H7 (cell line): ENCODE measurements at regions not wholly inside any gene's neighbourhood (a gene's known extent, or its start where the extent isn't known, plus 50 kb on each side); places are given as distances from the start of the nearest gene placed in this dataset.
A peak's percentile ranks its signal among the peaks of the same experiment; 100 is the strongest.

Source experiments
- DNase-seq: peaks from one replicate; pipeline ENCODE4 v3.0.0; 2012
- H3K27me3 ChIP-seq: 2 replicates; pipeline ENCODE4 v1.6.0; 2011; ENCODE audit warnings: mild to moderate bottlenecking, low read length; ENCODE audit not compliant: control insufficient read depth, insufficient read depth
- H3K36me3 ChIP-seq: replicated peaks from 2 replicates; pipeline ENCODE4 v1.5.1; 2011; ENCODE audit warnings: low read length; ENCODE audit not compliant: control insufficient read depth, insufficient read depth
- H3K4me3 ChIP-seq: 2 replicates; pipeline ENCODE4 v1.5.1; 2011; ENCODE audit warnings: low read depth, mild to moderate bottlenecking, control low read depth, low read length, moderate library complexity; ENCODE audit not compliant: insufficient read depth

- Histone ChIP-seq H3K4me3 (no peak overlapping the region), H3K36me3 (no peaks in the 10 kb centered on the region), H3K27me3 (no peaks in the 10 kb centered on the region)
- DNase-seq: no peak
Observed at GRCh38 chr7:84820481-84820880, 366.4 kb downstream of the SEMA3D start.

DNA sequence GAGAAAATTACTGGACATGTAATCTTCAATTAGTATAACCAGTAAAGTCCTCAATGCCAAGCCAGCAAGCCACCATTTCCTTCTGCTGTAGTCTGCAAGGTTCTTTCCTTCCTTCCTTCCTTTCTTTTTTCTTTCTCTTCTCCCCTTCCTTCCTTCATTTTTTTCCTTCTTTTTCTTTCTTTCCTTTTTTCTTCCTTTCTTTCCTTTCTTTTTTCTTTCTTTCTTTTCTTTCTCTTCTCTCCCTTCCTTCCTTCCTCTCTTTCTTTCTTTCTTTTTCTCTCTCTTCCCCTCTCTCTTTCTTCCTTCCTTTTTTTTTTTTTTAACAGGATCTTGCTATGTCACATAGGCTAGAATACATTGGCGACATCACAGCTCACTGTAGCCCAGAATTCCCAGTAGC, 369.8 kb downstream of the SEMA3D start:
- no peak for DNase-seq
- Histone ChIP-seq H3K36me3 (no peaks in the 10 kb centered on the region), H3K4me3 (no peak overlapping the region), H3K27me3 (no peaks in the 10 kb centered on the region)

DNA sequence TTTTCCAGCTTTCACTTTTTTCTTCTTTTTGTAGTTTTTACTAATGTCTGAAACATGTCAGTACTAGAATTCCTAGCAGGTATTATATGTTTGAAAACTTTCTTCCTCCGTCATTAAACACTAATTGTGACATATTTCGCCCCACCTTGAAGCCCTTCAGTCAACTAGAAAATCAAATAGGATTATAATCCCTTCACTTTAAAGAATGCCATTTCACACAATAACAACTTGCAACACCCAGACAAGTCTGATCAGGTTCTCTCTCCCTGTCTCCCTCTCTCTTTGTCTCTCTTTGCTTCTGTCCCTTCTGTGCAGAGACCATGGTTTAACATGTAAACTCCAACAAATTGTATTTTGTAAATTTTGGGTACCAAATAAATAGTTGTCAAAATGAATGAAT, 373.5 kb downstream of the SEMA3D start:
- DNase-seq: no peak
- Histone ChIP-seq H3K4me3 (no peak overlapping the region), H3K36me3 (no peaks in the 10 kb centered on the region), H3K27me3 (no peaks in the 10 kb centered on the region)

DNA sequence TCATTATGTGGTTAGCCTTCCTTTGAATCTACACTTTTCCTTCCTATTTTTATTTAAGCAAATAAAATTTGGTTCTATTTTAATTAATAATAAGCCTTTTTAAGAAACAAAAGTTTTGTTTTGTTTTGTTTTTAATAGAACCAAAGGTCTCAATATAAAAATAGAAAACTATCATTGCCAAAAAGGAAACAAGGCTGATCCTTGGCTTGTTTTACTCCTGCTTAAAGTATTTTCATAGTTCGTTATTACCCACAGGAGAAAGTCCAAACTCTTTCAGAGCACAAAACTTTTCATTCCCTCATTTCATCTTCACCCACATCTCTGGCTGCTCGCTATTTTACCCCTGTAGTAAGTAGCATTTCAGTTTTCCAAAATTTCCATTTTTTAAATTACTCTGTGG, 374.8 kb downstream of the SEMA3D start:
- Histone ChIP-seq H3K36me3 (no peaks in the 10 kb centered on the region), H3K27me3 (no peaks in the 10 kb centered on the region), H3K4me3 (no peak overlapping the region)
- no peak for DNase-seq

- H3K27me3 ChIP-seq: no peaks in the 10 kb centered on the region
- no peaks in the 10 kb centered on the region for H3K36me3 ChIP-seq
- no peak for DNase-seq
- no peak overlapping the region for H3K4me3 ChIP-seq
Observed at GRCh38 chr7:84811362-84811761, 375.5 kb downstream of the SEMA3D start.

- Histone ChIP-seq H3K36me3 (no peaks in the 10 kb centered on the region), H3K27me3 (no peaks in the 10 kb centered on the region), H3K4me3 (no peak overlapping the region)
- no peak for DNase-seq
Observed at GRCh38 chr7:84809877-84810276, 377.0 kb downstream of the SEMA3D start.

DNA sequence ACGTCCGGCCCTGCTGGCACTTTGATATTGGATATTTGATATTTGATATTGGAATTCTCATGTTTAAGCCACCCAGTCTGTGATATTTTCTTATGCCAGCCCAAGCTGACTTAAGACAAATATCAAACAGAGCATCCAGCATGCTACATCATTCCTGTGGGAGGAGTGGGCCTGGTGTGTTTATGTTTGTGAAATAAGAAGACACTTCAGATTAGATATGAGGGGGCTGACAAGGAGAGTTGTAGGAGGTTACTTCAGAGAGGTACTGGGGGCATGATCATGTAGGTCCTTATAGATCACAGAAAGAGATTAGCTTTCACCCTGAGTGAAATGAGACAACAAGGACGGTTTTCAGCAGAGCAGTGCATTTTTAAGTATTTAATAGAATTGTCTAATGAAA, 382.9 kb downstream of the SEMA3D start:
- no peaks in the 10 kb centered on the region for H3K27me3 ChIP-seq
- no peak for DNase-seq
- H3K36me3 ChIP-seq: no peaks in the 10 kb centered on the region
- H3K4me3 ChIP-seq: no peak overlapping the region

- H3K36me3 ChIP-seq: no peaks in the 10 kb centered on the region
- DNase-seq: no peak
- no peaks in the 10 kb centered on the region for H3K27me3 ChIP-seq
- H3K4me3 ChIP-seq: no peak overlapping the region
Observed at GRCh38 chr7:84801396-84801795, 385.5 kb downstream of the SEMA3D start.

- H3K4me3 ChIP-seq: no peak overlapping the region
- H3K36me3 ChIP-seq: no peaks in the 10 kb centered on the region
- no peak for DNase-seq
- H3K27me3 ChIP-seq: no peaks in the 10 kb centered on the region
Observed at GRCh38 chr7:84800846-84801245, 386.0 kb downstream of the SEMA3D start.

DNA sequence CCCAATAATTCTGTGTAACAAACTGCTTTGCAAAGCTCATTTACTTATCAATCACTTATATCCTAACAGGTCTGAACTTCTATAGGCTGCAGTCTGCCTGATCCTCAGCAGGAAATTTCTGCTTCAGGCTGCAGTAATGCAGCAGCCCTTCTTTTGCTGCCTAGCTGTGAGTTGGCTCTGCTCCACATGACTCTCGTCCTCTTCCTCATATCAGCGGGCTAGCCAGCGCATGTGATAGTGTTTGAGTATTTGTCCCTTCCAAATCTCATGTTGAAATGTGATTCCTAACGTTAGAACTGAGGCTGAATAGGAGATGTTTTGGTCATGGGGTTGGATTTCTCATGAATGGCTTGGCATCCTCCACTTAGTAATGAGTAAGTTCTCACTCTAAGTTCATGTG, 387.8 kb downstream of the SEMA3D start:
- no peaks in the 10 kb centered on the region for H3K27me3 ChIP-seq
- no peak for DNase-seq
- H3K36me3 ChIP-seq: no peaks in the 10 kb centered on the region
- H3K4me3 ChIP-seq: no peak overlapping the region

DNA sequence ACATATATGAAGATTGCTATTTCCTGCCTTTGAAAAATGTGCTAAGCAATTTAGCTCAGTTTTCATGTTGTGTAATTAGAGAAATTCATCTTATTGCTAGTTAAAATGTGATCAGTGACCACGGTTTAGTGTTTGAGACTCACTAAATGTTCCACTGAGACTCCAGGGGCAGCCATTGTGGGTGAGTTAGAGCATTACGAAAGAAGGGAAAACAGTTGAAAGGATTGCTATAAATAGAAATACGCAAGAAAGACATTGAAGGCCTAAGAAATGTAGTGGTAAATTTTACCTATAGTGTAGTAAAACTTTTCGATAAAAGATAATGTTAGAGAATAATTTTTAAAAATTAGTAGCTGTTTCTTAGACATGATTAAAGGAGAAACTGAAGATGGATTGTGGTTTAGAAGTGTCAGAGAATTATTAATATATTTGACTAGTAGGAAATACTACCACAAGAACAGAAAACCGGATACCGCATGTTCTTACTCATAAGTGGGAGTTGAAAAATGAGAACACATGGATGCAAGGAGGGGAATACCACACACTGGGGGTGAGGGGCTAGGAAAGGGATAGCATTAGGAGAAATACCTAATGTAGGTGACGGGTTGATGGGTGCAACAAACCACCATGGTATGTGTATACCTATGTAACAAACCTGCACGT, 394.5 kb downstream of the SEMA3D start:
- Histone ChIP-seq H3K27me3 (no peaks in the 10 kb centered on the region), H3K36me3 (no peaks in the 10 kb centered on the region), H3K4me3 (no peak overlapping the region)
- DNase-seq: no peak

DNA sequence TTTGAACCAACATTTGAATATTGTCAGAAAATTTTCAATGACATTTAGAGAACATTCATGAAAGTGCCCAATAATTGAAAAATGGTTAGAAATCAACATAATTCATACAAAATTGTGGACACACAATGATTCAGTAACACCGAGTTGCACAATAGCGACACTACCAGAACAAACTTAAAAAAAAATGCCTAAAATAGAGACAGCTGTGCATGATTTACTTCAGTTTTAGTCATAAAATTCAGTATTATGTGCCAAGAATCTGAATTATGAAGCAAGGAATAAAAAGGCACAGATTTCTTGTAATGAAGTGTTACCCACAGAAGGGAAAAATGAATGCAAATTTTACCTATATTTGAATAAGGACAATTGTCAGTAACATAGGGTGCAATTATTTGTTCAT, 396.0 kb downstream of the SEMA3D start:
- H3K36me3 ChIP-seq: no peaks in the 10 kb centered on the region
- H3K27me3 ChIP-seq: no peaks in the 10 kb centered on the region
- DNase-seq: no peak
- no peak overlapping the region for H3K4me3 ChIP-seq

DNA sequence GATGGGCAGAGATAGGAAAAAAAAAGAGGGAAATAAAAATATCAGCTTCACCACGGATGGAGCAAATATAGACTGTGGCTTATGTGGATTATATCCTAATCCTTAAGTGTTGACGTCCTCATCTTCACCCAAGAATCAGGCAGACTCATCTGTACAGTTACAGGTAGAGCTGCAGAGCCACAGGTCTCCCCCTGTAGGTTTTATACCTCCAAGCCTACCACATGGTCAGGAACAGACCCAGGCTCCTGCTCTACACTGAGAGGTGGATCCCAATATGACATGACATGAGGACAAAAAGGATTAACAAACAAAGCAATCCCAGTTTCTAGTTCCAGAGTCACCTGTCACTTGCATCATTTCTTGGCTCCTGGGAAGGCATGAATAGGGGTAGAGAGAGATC, 400.8 kb downstream of the SEMA3D start:
- Histone ChIP-seq H3K4me3 (no peak overlapping the region), H3K36me3 (no peaks in the 10 kb centered on the region), H3K27me3 (no peaks in the 10 kb centered on the region)
- DNase-seq: peak; percentile 6

- no peaks in the 10 kb centered on the region for H3K36me3 ChIP-seq
- no peak for DNase-seq
- no peak overlapping the region for H3K4me3 ChIP-seq
- H3K27me3 ChIP-seq: no peaks in the 10 kb centered on the region
Observed at GRCh38 chr7:84784450-84784849, 402.4 kb downstream of the SEMA3D start.

DNA sequence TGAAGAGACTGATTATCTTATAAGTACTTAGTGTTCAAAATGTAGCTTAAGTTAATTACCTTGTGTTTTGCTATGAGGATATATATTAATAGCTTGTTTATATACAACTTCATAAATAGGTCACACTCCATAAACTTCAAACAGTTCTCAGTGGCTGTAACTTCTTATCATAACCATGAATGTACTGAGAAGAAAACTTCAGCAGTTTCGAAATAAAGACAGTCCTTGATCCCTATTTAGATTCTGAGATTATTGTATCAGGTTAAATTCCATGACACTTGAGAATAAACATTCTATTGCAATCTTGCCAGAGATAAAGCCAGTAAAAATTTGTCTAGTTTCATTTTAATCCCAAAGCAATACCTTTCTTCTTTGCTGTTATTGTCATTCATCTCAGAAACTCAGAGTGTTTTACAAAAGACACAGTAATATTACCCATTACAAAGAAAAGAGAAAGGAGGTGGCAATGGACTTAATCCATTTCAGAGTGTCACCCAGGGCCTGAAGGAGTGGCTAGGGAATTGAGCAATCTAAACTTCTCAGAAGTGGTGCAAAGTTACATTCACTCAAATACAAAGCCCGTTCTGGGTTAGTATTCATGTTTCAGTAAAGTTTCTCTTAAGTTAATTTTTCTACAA, 403.6 kb downstream of the SEMA3D start:
- H3K36me3 ChIP-seq: no peaks in the 10 kb centered on the region
- peak; percentile 5 for DNase-seq
- H3K27me3 ChIP-seq: no peaks in the 10 kb centered on the region
- no peak overlapping the region for H3K4me3 ChIP-seq

DNA sequence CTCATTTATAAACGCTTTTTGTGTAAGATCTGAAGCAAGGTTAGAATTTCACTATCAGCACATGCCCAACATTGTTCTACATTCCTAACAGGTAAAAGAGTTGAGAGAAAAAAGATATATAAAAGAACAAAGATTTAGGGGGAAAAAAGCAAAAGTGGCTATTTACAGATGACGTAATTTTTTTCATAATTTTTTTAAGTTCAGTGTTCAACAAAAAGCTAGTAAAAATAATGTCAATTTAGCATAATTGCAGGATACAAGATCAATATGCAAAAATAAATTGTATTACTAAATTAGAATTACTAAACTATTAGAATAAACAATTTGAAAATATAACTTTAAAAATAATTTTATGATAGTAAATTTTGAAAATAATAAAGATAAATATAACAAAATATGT, 405.0 kb downstream of the SEMA3D start:
- no peak for DNase-seq
- no peaks in the 10 kb centered on the region for H3K27me3 ChIP-seq
- H3K4me3 ChIP-seq: no peak overlapping the region
- no peaks in the 10 kb centered on the region for H3K36me3 ChIP-seq
